SU-DHL-6 (cell line): ENCODE measurements at regions not wholly inside any gene's neighbourhood (a gene's known extent, or its start where the extent isn't known, plus 50 kb on each side); places are given as distances from the start of the nearest gene placed in this dataset.

Experiments
- H2AFZ ChIP-seq: fragments of 200-600 bp; sonication (generic); 2 replicates; pipeline ENCODE4 v1.6.1; 2014; ENCODE audit warnings: low read depth, mild to moderate bottlenecking, moderate library complexity, mixed read lengths, antibody characterized with exemption, low read length; ENCODE audit not compliant: severe bottlenecking
- H3F3A ChIP-seq: fragments of 200-600 bp; shearing (Covaris generic); 2 replicates; pipeline ENCODE4 v1.6.0; 2016; ENCODE audit warnings: antibody characterized with exemption, mild to moderate bottlenecking; ENCODE audit not compliant: insufficient read depth
- H3K27ac ChIP-seq: fragments of 200-600 bp; sonication (generic); 2 replicates; pipeline ENCODE4 v1.5.1; 2016; ENCODE audit warnings: low read depth, mild to moderate bottlenecking, low read length, moderate library complexity, mixed read lengths
- H3K27me3 ChIP-seq: fragments of 200-600 bp; sonication (generic), shearing (Covaris generic); 2 replicates; pipeline ENCODE4 v1.6.0; 2014; ENCODE audit warnings: mild to moderate bottlenecking, low read length
- H3K36me3 ChIP-seq: fragments of 200-600 bp; sonication (generic); 2 replicates; pipeline ENCODE4 v1.6.1; 2014; ENCODE audit warnings: mild to moderate bottlenecking, low read length, mixed read lengths
- H3K4me2 ChIP-seq: fragments of 300-600, 200-600 bp; shearing (Covaris generic), sonication (generic); 2 replicates; pipeline ENCODE4 v1.6.0; 2014; ENCODE audit warnings: low read length, low read depth, mild to moderate bottlenecking; ENCODE audit not compliant: poor library complexity, severe bottlenecking
- H3K4me3 ChIP-seq: fragments of 200-600 bp; sonication (generic); 2 replicates; pipeline ENCODE4 v1.5.1; 2014; ENCODE audit warnings: antibody characterized with exemption, low read length, mild to moderate bottlenecking, mixed read lengths; ENCODE audit not compliant: insufficient read depth, poor library complexity, severe bottlenecking
- H3K79me2 ChIP-seq: fragments of 200-600 bp; sonication (generic); 2 replicates; pipeline ENCODE4 v1.6.1; 2014; ENCODE audit warnings: mild to moderate bottlenecking, low read length, moderate library complexity; ENCODE audit not compliant: insufficient read depth
- H3K9ac ChIP-seq: fragments of 200-600 bp; sonication (generic); 2 replicates; pipeline ENCODE4 v1.7.0; 2014; ENCODE audit warnings: mild to moderate bottlenecking, low read length
- H3K9me2 ChIP-seq: fragments of 200-600 bp; sonication (generic); replicated peaks from 2 replicates; pipeline ENCODE4 v1.6.1; 2014; ENCODE audit warnings: low read length; ENCODE audit not compliant: insufficient read depth
- H3K9me3 ChIP-seq: fragments of 200-600 bp; sonication (generic); 2 replicates; pipeline ENCODE4 v1.6.1; 2014; ENCODE audit warnings: low read length, mixed read lengths; ENCODE audit not compliant: insufficient read depth
- H4K20me1 ChIP-seq: fragments of 200-600 bp; sonication (generic); 2 replicates; pipeline ENCODE4 v1.6.1; 2014; ENCODE audit warnings: low read depth, mild to moderate bottlenecking, antibody characterized with exemption, low read length, moderate library complexity, mixed read lengths
- CTCF ChIP-seq: fragments of 200-600 bp; sonication (generic); IDR thresholded peaks from one replicate; pipeline ENCODE4 v1.5.1; 2017; ENCODE audit warnings: antibody characterized with exemption, mild to moderate bottlenecking, low read length, moderate library complexity; ENCODE audit not compliant: insufficient read depth, poor library complexity, severe bottlenecking
- EZH2phosphoT487 ChIP-seq: fragments of 200-600 bp; sonication (generic), shearing (Covaris generic); conservative IDR thresholded peaks from 2 replicates; pipeline ENCODE4 v1.6.1; 2018; ENCODE audit warnings: mild to moderate bottlenecking, antibody characterized with exemption, low read length, moderate library complexity, mixed read lengths

GRCh38 chr2:122764014-122764413, 1008.6 kb downstream of the TSN start:
- Histone ChIP-seq H2AFZ (no peak overlapping the region), H3K9me2 (no peaks in the 10 kb centered on the region)

GRCh38 chr2:122780251-122780650, 1024.8 kb downstream of the TSN start:
- TF ChIP-seq CTCF: no peak
- no peak for TF ChIP-seq EZH2phosphoT487
- no peak overlapping the region for H3K4me2 ChIP-seq
- no peak overlapping the region for H2AFZ ChIP-seq
- no peaks in the 10 kb centered on the region for H3K36me3 ChIP-seq
- no peak overlapping the region for H3K27ac ChIP-seq
- no peaks in the 10 kb centered on the region for H3K79me2 ChIP-seq
- H3K27me3 ChIP-seq: no peaks in the 10 kb centered on the region
- no peaks in the 10 kb centered on the region for H3K9me3 ChIP-seq
- no peaks in the 10 kb centered on the region for H4K20me1 ChIP-seq
- H3K9me2 ChIP-seq: no peaks in the 10 kb centered on the region
- no peak overlapping the region for H3K4me3 ChIP-seq
- no peaks in the 10 kb centered on the region for H3F3A ChIP-seq
- no peak overlapping the region for H3K9ac ChIP-seq

More at GRCh38 chr2:122764014-122764413, 1008.6 kb downstream of the TSN start:
- H3K27me3 ChIP-seq: no peaks in the 10 kb centered on the region
- H4K20me1 ChIP-seq: no peaks in the 10 kb centered on the region
- no peaks in the 10 kb centered on the region for H3F3A ChIP-seq
- H3K36me3 ChIP-seq: no peaks in the 10 kb centered on the region
- TF ChIP-seq CTCF (no peak), EZH2phosphoT487 (no peak)
- H3K9ac ChIP-seq: no peak overlapping the region
- no peak overlapping the region for H3K4me3 ChIP-seq
- H3K9me3 ChIP-seq: no peaks in the 10 kb centered on the region
- H3K4me2 ChIP-seq: no peak overlapping the region
- no peaks in the 10 kb centered on the region for H3K79me2 ChIP-seq
- H3K27ac ChIP-seq: no peak overlapping the region

- Histone ChIP-seq H3K36me3 (no peaks in the 10 kb centered on the region), H3K4me2 (no peak overlapping the region), H3K27me3 (no peaks in the 10 kb centered on the region), H3F3A (no peaks in the 10 kb centered on the region), H3K27ac (no peak overlapping the region), H3K4me3 (no peak overlapping the region), H3K9me3 (no peaks in the 10 kb centered on the region), H2AFZ (no peak overlapping the region), H3K9ac (no peak overlapping the region), H4K20me1 (no peaks in the 10 kb centered on the region), H3K79me2 (no peaks in the 10 kb centered on the region), H3K9me2 (no peaks in the 10 kb centered on the region)
- TF ChIP-seq EZH2phosphoT487 (no peak), CTCF (no peak)
These were observed 1038.6 kb downstream of the TSN start for GRCh38 chr2:122794100-122794499.

- no peaks in the 10 kb centered on the region for H3K9me3 ChIP-seq
- no peaks in the 10 kb centered on the region for H3F3A ChIP-seq
- no peak overlapping the region for H3K4me3 ChIP-seq
- H3K4me2 ChIP-seq: no peak overlapping the region
- H3K27me3 ChIP-seq: no peaks in the 10 kb centered on the region
- no peak overlapping the region for H3K9ac ChIP-seq
- no peaks in the 10 kb centered on the region for H3K9me2 ChIP-seq
- H4K20me1 ChIP-seq: no peaks in the 10 kb centered on the region
- H3K27ac ChIP-seq: no peak overlapping the region
- H3K79me2 ChIP-seq: no peaks in the 10 kb centered on the region
- TF ChIP-seq EZH2phosphoT487 (no peak), CTCF (no peak)
- H2AFZ ChIP-seq: no peak overlapping the region
- H3K36me3 ChIP-seq: no peaks in the 10 kb centered on the region
These were observed 1040.3 kb downstream of the TSN start for GRCh38 chr2:122795763-122796162.
